Esophagus squamous epithelium (tissue), 4 donors: ENCODE measurements at regions not wholly inside any gene's neighbourhood (a gene's known extent, or its start where the extent isn't known, plus 50 kb on each side); places are given as distances from the start of the nearest gene placed in this dataset.

Source experiments
- POLR2A ChIP-seq, 4 donors: fragments of 450-650 bp; IDR thresholded peaks; one replicate each; pipeline ENCODE4 v1.6.1; 2017; ENCODE audit warnings: antibody characterized with exemption in 4 of 4, mild to moderate bottlenecking in 4 of 4, moderate library complexity in 3 of 4
- TF ChIP-seq, protein P1 (sequence below), 6 experiments: fragments of 450-650 bp in 4 of 6; fragments of 200-600 bp in 2 of 6; sonication (generic) in 2 of 6; IDR thresholded peaks; one replicate each; pipeline ENCODE4 v1.5.1; 2016 to 2019; ENCODE audit warnings: antibody characterized with exemption in 6 of 6, mild to moderate bottlenecking in 4 of 6, moderate library complexity in 4 of 6

DNA sequence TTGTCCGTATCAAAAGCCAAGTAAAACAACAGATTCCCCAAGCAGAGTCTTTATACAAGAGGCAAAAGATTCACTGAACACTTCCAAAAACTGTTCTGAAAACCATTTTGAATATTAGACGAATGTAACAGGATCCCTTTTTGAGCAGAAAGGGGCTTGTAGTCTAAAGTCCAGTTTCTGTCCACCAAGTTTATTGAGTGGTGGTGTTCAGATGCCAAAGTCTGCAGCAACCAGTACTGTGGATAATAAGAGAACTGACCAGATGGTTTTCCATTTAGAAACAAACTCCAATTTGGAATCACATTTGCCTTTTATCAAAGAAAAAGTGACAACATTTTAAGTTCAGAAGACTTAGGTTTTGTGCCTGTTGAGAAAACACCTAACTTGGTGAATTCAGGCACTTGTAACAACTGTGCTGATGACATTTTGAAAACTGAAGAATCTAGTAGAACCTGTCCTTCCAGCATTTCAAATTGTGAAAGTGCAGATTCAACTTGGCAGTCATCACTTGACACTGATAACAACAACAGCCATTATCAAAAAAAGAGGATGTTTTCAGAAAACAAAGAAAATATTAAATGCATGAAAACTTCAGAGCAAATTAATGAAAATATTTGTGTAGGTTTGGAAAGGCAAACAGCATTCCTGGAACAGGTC is 217.1 kb downstream of the CSNK2A3 start:
- TF ChIP-seq, protein P1, sequence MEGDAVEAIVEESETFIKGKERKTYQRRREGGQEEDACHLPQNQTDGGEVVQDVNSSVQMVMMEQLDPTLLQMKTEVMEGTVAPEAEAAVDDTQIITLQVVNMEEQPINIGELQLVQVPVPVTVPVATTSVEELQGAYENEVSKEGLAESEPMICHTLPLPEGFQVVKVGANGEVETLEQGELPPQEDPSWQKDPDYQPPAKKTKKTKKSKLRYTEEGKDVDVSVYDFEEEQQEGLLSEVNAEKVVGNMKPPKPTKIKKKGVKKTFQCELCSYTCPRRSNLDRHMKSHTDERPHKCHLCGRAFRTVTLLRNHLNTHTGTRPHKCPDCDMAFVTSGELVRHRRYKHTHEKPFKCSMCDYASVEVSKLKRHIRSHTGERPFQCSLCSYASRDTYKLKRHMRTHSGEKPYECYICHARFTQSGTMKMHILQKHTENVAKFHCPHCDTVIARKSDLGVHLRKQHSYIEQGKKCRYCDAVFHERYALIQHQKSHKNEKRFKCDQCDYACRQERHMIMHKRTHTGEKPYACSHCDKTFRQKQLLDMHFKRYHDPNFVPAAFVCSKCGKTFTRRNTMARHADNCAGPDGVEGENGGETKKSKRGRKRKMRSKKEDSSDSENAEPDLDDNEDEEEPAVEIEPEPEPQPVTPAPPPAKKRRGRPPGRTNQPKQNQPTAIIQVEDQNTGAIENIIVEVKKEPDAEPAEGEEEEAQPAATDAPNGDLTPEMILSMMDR (IDR thresholded peaks at IDR 0.05) = no peak
- TF ChIP-seq POLR2A (IDR thresholded peaks at IDR 0.05) = no peak
